SH-SY5Y (cell line): ENCODE measurements at regions not wholly inside any gene's neighbourhood (a gene's known extent, or its start where the extent isn't known, plus 50 kb on each side); places are given as distances from the start of the nearest gene placed in this dataset.

Source experiments
- GATA2 ChIP-seq: IDR thresholded peaks from 2 replicates; pipeline ENCODE4 v1.6.1; 2011; ENCODE audit warnings: mild to moderate bottlenecking, low read depth, low read length
- GATA3 ChIP-seq: IDR thresholded peaks from 2 replicates; pipeline ENCODE4 v1.6.1; 2011; ENCODE audit warnings: low read depth, mild to moderate bottlenecking, low read length, moderate library complexity

- TF ChIP-seq GATA2 (no peak), GATA3 (no peak)
Observed at GRCh38 chr5:36422952-36423351, 121.2 kb upstream of the RANBP3L start.
